Cardiac muscle cell (in vitro differentiated cells and primary cell): ENCODE measurements at regions not wholly inside any gene's neighbourhood (a gene's known extent, or its start where the extent isn't known, plus 50 kb on each side); places are given as distances from the start of the nearest gene placed in this dataset.

Experiments used
- DNase-seq, 2 donors: peaks; one replicate each; pipeline versions ENCODE4 v3.0.0 to v3.0.0-alpha.2; 2010 to 2017; ENCODE audit warnings: low read depth in 1 of 2, low spot score in 1 of 2
- H3K27ac ChIP-seq: fragments of 200-600 bp; sonication (generic); 2 replicates; pipeline ENCODE4 v1.5.1; 2016
- H3K27me3 ChIP-seq: fragments of 200-600 bp; sonication (generic); 2 replicates; pipeline ENCODE4 v1.6.0; 2016; ENCODE audit warnings: control low read depth
- H3K36me3 ChIP-seq: fragments of 200-600 bp; sonication (generic); 2 replicates; pipeline ENCODE4 v1.5.1; 2016; ENCODE audit warnings: control low read depth
- H3K4me1 ChIP-seq: fragments of 200-600 bp; sonication (generic); 2 replicates; pipeline ENCODE4 v1.8.1; 2017; ENCODE audit warnings: low read depth, mild to moderate bottlenecking, mixed run types
- H3K4me3 ChIP-seq: fragments of 200-600 bp; sonication (generic); 2 replicates; pipeline ENCODE4 v1.5.1; 2016; ENCODE audit warnings: mild to moderate bottlenecking
- H3K9me3 ChIP-seq: fragments of 200-600 bp; sonication (generic); 2 replicates; pipeline ENCODE4 v1.5.1; 2017; ENCODE audit warnings: low read depth, mild to moderate bottlenecking, control low read depth
- TF ChIP-seq, protein P1 (sequence below): IDR thresholded peaks from 2 replicates; pipeline ENCODE4 v1.5.1; 2012; ENCODE audit warnings: low read depth, mild to moderate bottlenecking, low read length

DNA sequence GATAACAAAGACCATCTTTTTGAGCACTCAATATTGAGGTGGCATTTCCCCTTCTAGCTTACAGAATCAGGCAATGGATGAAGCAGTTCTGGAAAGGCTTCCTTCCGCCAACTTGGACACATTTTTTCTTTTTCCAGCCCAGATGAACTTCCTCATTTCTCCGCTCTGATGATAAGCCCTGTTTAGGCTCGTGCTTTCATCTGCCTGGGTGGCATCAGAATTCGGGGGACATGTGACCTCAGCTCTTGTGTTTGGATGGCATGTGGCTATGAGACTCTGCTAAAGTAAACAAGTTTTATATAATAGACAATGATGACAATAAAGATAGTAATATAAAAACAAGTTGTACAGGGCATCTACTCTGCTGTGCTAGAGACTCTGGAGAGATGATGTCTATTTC lies 796.7 kb downstream of the DHX35 start:
- Histone ChIP-seq H3K9me3 (no peaks in the 10 kb centered on the region), H3K27me3 (no peaks in the 10 kb centered on the region), H3K27ac (no peak overlapping the region), H3K4me3 (no peak overlapping the region), H3K4me1 (no peaks in the 10 kb centered on the region), H3K36me3 (no peaks in the 10 kb centered on the region)
- TF ChIP-seq, protein P1, sequence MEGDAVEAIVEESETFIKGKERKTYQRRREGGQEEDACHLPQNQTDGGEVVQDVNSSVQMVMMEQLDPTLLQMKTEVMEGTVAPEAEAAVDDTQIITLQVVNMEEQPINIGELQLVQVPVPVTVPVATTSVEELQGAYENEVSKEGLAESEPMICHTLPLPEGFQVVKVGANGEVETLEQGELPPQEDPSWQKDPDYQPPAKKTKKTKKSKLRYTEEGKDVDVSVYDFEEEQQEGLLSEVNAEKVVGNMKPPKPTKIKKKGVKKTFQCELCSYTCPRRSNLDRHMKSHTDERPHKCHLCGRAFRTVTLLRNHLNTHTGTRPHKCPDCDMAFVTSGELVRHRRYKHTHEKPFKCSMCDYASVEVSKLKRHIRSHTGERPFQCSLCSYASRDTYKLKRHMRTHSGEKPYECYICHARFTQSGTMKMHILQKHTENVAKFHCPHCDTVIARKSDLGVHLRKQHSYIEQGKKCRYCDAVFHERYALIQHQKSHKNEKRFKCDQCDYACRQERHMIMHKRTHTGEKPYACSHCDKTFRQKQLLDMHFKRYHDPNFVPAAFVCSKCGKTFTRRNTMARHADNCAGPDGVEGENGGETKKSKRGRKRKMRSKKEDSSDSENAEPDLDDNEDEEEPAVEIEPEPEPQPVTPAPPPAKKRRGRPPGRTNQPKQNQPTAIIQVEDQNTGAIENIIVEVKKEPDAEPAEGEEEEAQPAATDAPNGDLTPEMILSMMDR = no peak
- no peak for DNase-seq

DNA sequence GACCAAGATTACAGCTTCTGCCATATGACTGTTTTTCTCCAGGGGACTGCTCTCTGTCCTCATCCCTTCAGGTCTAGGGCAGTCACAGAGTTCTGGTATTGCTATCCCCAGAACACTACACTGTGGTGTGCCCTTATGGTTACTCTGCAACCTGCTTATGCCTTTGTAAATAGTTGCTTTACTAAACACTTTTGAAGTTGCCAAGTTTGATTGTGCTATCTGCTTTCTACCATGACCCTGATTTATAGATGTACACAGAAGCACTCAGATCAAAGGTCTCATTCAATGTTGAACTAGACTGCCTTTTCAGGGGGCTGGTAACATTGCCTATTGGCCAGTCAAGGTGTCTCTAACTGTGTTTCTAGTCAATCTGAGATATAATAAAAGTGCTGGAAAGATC lies 794.7 kb downstream of the DHX35 start:
- no peaks in the 10 kb centered on the region for H3K36me3 ChIP-seq
- no peaks in the 10 kb centered on the region for H3K9me3 ChIP-seq
- no peak overlapping the region for H3K4me3 ChIP-seq
- no peak for DNase-seq
- no peaks in the 10 kb centered on the region for H3K4me1 ChIP-seq
- H3K27ac ChIP-seq = no peak overlapping the region
- TF ChIP-seq, protein P1 = no peak
- no peaks in the 10 kb centered on the region for H3K27me3 ChIP-seq

DNA sequence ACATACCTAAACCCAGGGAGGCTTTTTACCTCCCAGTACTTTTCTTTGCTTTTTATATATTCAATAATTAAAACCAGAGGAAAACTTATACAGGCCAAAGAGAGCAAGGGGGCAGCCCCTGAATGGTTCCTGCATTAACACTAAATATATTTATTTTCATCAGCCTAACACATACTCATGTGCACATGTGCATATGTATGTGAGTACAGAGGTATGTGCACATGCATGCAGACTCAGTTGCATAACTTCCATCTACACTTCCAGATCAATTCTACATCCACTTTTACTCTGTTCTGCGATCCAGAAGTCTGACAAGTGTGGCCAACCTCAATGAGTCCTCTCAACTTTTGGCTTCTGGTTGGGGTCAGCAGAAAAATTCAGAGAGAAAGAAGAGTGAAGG lies 794.2 kb downstream of the DHX35 start:
- Histone ChIP-seq H3K27me3 (no peaks in the 10 kb centered on the region), H3K4me3 (no peak overlapping the region), H3K4me1 (no peaks in the 10 kb centered on the region), H3K27ac (no peak overlapping the region), H3K9me3 (no peaks in the 10 kb centered on the region), H3K36me3 (no peaks in the 10 kb centered on the region)
- no peak for DNase-seq
- TF ChIP-seq, protein P1 = no peak

GRCh38 chr20:39752262-39752876 lies 790.2 kb downstream of the DHX35 start:
- Histone ChIP-seq H3K27ac (no peak overlapping the region), H3K36me3 (no peaks in the 10 kb centered on the region), H3K4me3 (no peak overlapping the region), H3K27me3 (no peaks in the 10 kb centered on the region), H3K4me1 (no peaks in the 10 kb centered on the region), H3K9me3 (no peaks in the 10 kb centered on the region)
- no peak for DNase-seq
- TF ChIP-seq, protein P1 = no peak

- TF ChIP-seq, protein P1 = no peak
- DNase-seq = no peak
- H3K4me1 ChIP-seq = no peaks in the 10 kb centered on the region
- no peak overlapping the region for H3K27ac ChIP-seq
- H3K36me3 ChIP-seq = no peaks in the 10 kb centered on the region
- H3K27me3 ChIP-seq = no peaks in the 10 kb centered on the region
- H3K4me3 ChIP-seq = no peak overlapping the region
- no peaks in the 10 kb centered on the region for H3K9me3 ChIP-seq
Observed at GRCh38 chr20:39751557-39752137, 789.5 kb downstream of the DHX35 start.

- TF ChIP-seq, protein P1 = no peak
- no peaks in the 10 kb centered on the region for H3K27me3 ChIP-seq
- DNase-seq = no peak
- H3K4me1 ChIP-seq = no peaks in the 10 kb centered on the region
- H3K27ac ChIP-seq = no peak overlapping the region
- no peaks in the 10 kb centered on the region for H3K36me3 ChIP-seq
- H3K9me3 ChIP-seq = no peaks in the 10 kb centered on the region
- no peak overlapping the region for H3K4me3 ChIP-seq
Observed at GRCh38 chr20:39745380-39745779, 783.2 kb downstream of the DHX35 start.
